Endothelial cell (in vitro differentiated cells): ENCODE measurements at regions not wholly inside any gene's neighbourhood (a gene's known extent, or its start where the extent isn't known, plus 50 kb on each side); places are given as distances from the start of the nearest gene placed in this dataset.

ENCODE experiments used
- DNase-seq: peaks from one replicate; pipeline ENCODE4 v3.0.0; 2021; ENCODE audit warnings: low spot score
- H3K27ac Mint-ChIP-seq: one replicate; pipeline ENCODE4 v1.8.0; 2021; ENCODE audit warnings: mixed read lengths, inconsistent platforms; ENCODE audit not compliant: unreplicated experiment
- H3K27me3 Mint-ChIP-seq: one replicate; pipeline ENCODE4 v1.8.0; 2021; ENCODE audit warnings: mild to moderate bottlenecking, moderate library complexity, mixed read lengths, inconsistent platforms; ENCODE audit not compliant: unreplicated experiment
- H3K36me3 Mint-ChIP-seq: one replicate; pipeline ENCODE4 v1.8.0; 2021; ENCODE audit warnings: mild to moderate bottlenecking, low read depth, mixed read lengths, inconsistent platforms; ENCODE audit not compliant: unreplicated experiment
- H3K4me1 Mint-ChIP-seq: one replicate; pipeline ENCODE4 v1.8.0; 2021; ENCODE audit warnings: mild to moderate bottlenecking, mixed read lengths, inconsistent platforms; ENCODE audit not compliant: unreplicated experiment
- H3K4me3 Mint-ChIP-seq: one replicate; pipeline ENCODE4 v1.8.0; 2021; ENCODE audit warnings: mild to moderate bottlenecking, mixed read lengths, inconsistent platforms; ENCODE audit not compliant: unreplicated experiment
- H3K9me3 Mint-ChIP-seq: one replicate; pipeline ENCODE4 v1.8.0; 2021; ENCODE audit warnings: mixed read lengths, inconsistent platforms; ENCODE audit not compliant: unreplicated experiment
- TF ChIP-seq, protein P1 (sequence below): fragments of 200-600 bp; sonication (generic); IDR thresholded peaks from one replicate; pipeline ENCODE4 v1.5.0; 2021; ENCODE audit warnings: antibody characterized with exemption; ENCODE audit not compliant: unreplicated experiment

DNA sequence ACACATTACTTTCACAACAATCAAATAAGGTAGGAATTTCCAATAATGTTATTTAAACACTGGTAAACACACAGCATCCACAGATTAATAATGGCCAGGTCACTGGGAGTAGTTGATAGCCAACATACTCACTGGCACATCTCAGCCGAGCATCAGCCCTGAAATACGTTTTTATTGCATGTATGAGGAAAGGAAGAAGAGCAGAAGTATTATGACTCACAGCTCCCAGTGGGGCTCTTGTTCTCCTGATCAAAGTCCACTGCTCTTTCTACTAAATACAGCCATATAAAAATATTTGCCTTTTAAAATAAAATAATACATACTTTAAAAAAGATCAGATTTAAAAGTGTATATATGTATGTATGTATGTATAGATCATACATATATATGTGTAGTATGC, 999.6 kb downstream of the SUCLG1 start:
- Mint-ChIP-seq H3K36me3 (no peaks in the 10 kb centered on the region), H3K4me3 (no peak overlapping the region), H3K27me3 (no peaks in the 10 kb centered on the region), H3K4me1 (no peaks in the 10 kb centered on the region), H3K9me3 (no peaks in the 10 kb centered on the region), H3K27ac (no peak overlapping the region)
- DNase-seq = no peak
- TF ChIP-seq, protein P1, sequence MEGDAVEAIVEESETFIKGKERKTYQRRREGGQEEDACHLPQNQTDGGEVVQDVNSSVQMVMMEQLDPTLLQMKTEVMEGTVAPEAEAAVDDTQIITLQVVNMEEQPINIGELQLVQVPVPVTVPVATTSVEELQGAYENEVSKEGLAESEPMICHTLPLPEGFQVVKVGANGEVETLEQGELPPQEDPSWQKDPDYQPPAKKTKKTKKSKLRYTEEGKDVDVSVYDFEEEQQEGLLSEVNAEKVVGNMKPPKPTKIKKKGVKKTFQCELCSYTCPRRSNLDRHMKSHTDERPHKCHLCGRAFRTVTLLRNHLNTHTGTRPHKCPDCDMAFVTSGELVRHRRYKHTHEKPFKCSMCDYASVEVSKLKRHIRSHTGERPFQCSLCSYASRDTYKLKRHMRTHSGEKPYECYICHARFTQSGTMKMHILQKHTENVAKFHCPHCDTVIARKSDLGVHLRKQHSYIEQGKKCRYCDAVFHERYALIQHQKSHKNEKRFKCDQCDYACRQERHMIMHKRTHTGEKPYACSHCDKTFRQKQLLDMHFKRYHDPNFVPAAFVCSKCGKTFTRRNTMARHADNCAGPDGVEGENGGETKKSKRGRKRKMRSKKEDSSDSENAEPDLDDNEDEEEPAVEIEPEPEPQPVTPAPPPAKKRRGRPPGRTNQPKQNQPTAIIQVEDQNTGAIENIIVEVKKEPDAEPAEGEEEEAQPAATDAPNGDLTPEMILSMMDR = no peak

DNA sequence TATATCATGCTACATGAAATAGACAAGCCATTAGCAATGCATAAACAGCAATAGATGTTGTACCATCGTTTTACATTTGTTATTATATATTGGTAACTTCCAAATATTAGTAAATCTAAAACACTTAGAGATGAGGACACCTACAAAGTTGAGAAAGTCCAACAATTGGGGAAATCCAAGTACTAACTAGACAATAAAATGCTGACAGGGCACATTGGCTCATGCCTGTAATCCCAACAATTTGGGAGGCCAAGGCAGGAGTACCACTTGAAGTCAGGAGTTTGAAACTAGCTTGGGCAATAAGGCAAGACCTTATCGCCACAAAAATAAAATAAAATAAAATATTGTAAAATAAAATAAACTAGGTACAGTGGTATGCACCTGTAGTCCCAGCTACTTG, 1023.1 kb downstream of the SUCLG1 start:
- no peaks in the 10 kb centered on the region for H3K4me1 Mint-ChIP-seq

DNA sequence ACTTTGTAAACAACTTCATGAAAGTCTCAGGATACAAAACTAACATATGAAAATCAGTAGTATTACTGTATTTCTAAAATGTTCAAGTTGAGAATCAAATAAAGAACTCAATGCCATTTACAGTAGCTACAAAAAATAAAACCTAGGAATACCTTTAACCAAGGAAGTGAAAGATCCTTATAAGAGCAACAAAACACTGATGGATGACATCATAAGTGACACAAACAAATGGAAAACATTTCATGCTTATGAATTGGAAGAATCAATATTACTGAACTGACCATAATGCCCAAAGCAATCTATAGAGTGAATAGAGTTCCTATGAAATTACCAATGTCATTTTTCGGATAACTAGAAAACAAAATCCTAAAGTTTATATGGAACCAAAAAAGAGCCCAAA, 1038.1 kb downstream of the SUCLG1 start:
- no peaks in the 10 kb centered on the region for H3K36me3 Mint-ChIP-seq
- H3K4me1 Mint-ChIP-seq = no peaks in the 10 kb centered on the region
- no peak overlapping the region for H3K4me3 Mint-ChIP-seq
- no peak overlapping the region for H3K27ac Mint-ChIP-seq
- no peaks in the 10 kb centered on the region for H3K27me3 Mint-ChIP-seq
- H3K9me3 Mint-ChIP-seq = no peaks in the 10 kb centered on the region
- TF ChIP-seq, protein P1 = no peak
- no peak for DNase-seq

More for the DNA sequence above, 1023.1 kb downstream of the SUCLG1 start:
- DNase-seq = no peak
- Mint-ChIP-seq H3K27me3 (no peaks in the 10 kb centered on the region), H3K36me3 (no peaks in the 10 kb centered on the region), H3K27ac (no peak overlapping the region), H3K4me3 (no peak overlapping the region), H3K9me3 (no peaks in the 10 kb centered on the region)
- TF ChIP-seq, protein P1 = no peak

DNA sequence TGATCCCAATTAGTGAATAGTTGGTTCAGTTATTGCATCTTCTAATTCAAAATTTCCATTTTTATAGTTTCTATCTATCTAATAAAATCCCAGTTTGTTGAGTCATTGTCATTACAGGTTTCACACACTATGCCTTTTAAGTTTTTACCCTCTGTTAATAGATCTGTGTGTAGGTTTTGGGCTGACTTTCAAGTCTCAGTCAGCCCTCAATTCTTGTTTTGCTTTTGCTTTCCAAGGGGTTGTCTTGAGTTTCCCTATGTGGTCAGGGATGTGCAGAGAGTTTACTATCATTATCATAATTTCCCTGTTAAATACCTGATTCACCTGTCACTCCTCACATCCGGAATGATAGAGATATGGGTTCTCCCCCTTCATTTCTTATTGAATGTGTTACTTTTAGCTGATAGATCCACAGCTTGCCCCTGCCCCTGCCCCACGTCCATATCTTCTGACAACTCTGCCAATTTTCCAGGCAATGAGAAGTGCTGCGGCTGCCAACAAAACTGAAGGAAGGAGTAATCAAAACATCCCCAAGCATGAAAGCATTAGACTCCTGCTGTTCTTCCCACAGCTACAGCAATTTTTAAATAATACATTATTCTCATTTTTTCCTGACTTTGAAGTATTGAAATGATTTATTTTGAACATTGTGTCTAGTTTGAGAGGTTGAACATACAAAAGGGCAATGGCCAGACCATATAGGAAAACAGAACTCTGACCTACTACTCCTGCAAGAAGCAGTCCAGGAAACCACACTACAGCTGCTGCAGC, 1064.8 kb downstream of the SUCLG1 start:
- no peak overlapping the region for H3K27ac Mint-ChIP-seq
- TF ChIP-seq, protein P1 = no peak
- no peak overlapping the region for H3K4me3 Mint-ChIP-seq
- no peaks in the 10 kb centered on the region for H3K9me3 Mint-ChIP-seq
- H3K4me1 Mint-ChIP-seq = no peaks in the 10 kb centered on the region
- no peak for DNase-seq
- no peaks in the 10 kb centered on the region for H3K27me3 Mint-ChIP-seq
- H3K36me3 Mint-ChIP-seq = no peaks in the 10 kb centered on the region

DNA sequence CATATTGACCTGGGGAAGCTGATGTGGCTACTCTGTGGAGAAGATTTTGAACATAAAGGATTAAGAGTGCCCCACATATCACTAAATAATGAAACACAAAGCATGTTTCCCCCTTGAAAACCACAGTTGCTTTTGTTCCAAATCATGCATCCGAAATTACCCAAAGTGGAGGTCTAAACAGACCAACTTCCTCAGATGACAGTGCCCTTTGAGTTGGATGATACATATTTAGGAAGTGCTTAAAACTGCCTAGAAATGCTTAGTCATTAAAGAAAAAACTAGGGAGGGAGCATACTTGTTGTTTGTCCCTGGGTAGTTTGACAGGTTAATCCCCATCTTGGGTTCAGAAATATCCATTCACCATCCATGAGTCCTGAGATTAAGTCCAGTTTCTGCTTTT, 1070.3 kb downstream of the SUCLG1 start:
- no peaks in the 10 kb centered on the region for H3K4me1 Mint-ChIP-seq
- no peaks in the 10 kb centered on the region for H3K27me3 Mint-ChIP-seq
- TF ChIP-seq, protein P1 = no peak
- H3K27ac Mint-ChIP-seq = no peak overlapping the region
- H3K4me3 Mint-ChIP-seq = no peak overlapping the region
- DNase-seq = no peak
- H3K9me3 Mint-ChIP-seq = no peaks in the 10 kb centered on the region
- H3K36me3 Mint-ChIP-seq = no peaks in the 10 kb centered on the region
